ENCODE measurements at regions not wholly inside any gene's neighbourhood (a gene's known extent, or its start where the extent isn't known, plus 50 kb on each side); places are given as distances from the start of the nearest gene placed in this dataset.

GRCh38 chr1:4973341-4973740 lies 318.9 kb downstream of the AJAP1 start:
- H3K36me3 ChIP-seq (ENCODE audit: control insufficient read depth, insufficient read depth, low read length) = no peaks in the 10 kb centered on the region
- H3K4me1 ChIP-seq (ENCODE audit: control insufficient read depth, extremely low read depth, insufficient read depth, low read length) = no peaks in the 10 kb centered on the region
- TF ChIP-seq CTCF (conservative IDR thresholded peaks at IDR 0.05 in 1 of 2, IDR thresholded peaks at IDR 0.05 in 1 of 2; ENCODE audit: low read depth in 1 of 2, low read length in 2 of 2) = no peak
- no peak for TF ChIP-seq EZH2 (IDR thresholded peaks at IDR 0.05; ENCODE audit: low read length, missing control alignments)

GRCh38 chr1:4972761-4973320 lies 318.4 kb downstream of the AJAP1 start:
- no peak for TF ChIP-seq EZH2 (IDR thresholded peaks at IDR 0.05; ENCODE audit: low read length, missing control alignments)
- no peak for TF ChIP-seq CTCF (conservative IDR thresholded peaks at IDR 0.05 in 1 of 2, IDR thresholded peaks at IDR 0.05 in 1 of 2; ENCODE audit: low read depth in 1 of 2, low read length in 2 of 2)

More at GRCh38 chr1:4973341-4973740, 318.9 kb downstream of the AJAP1 start:
- H4K20me1 ChIP-seq (ENCODE audit: control insufficient read depth, extremely low read depth, insufficient read depth, low read length) = no peaks in the 10 kb centered on the region
- H3K4me2 ChIP-seq (ENCODE audit: extremely low read depth, insufficient read depth, low read length) = no peak overlapping the region
- DNase-seq (ENCODE audit: low read depth in 2 of 2) = no peak
- H3K4me3 ChIP-seq (replicated peaks in 1 of 4; ENCODE audit: control extremely low read depth in 1 of 4, insufficient read depth in 1 of 4, low read depth in 3 of 4, low read length in 4 of 4) = no peak overlapping the region
- no peaks in the 10 kb centered on the region for H3K27me3 ChIP-seq (ENCODE audit: control insufficient read depth, insufficient read depth, low read length)
- no peaks in the 10 kb centered on the region for H3K79me2 ChIP-seq (ENCODE audit: control insufficient read depth, insufficient read depth, low read length)
- H3K9ac ChIP-seq (ENCODE audit: insufficient read depth, low read length) = no peak overlapping the region
- H3K9me3 ChIP-seq (ENCODE audit: control insufficient read depth, insufficient read depth, low read depth, low read length) = no peaks in the 10 kb centered on the region
- no peak overlapping the region for H2AFZ ChIP-seq (ENCODE audit: low read length)
- H3K27ac ChIP-seq (ENCODE audit: insufficient read depth, low read length) = no peak overlapping the region

GRCh38 chr1:4971666-4972065 lies 317.3 kb downstream of the AJAP1 start:
- Histone ChIP-seq H3K27ac (ENCODE audit: insufficient read depth, low read length) (no peak overlapping the region), H3K9ac (ENCODE audit: insufficient read depth, low read length) (no peak overlapping the region), H3K4me2 (ENCODE audit: extremely low read depth, insufficient read depth, low read length) (no peak overlapping the region), H3K4me1 (ENCODE audit: control insufficient read depth, extremely low read depth, insufficient read depth, low read length) (no peaks in the 10 kb centered on the region), H4K20me1 (ENCODE audit: control insufficient read depth, extremely low read depth, insufficient read depth, low read length) (no peaks in the 10 kb centered on the region), H3K27me3 (ENCODE audit: control insufficient read depth, insufficient read depth, low read length) (no peaks in the 10 kb centered on the region), H3K79me2 (ENCODE audit: control insufficient read depth, insufficient read depth, low read length) (no peaks in the 10 kb centered on the region), H2AFZ (ENCODE audit: low read length) (no peak overlapping the region), H3K36me3 (ENCODE audit: control insufficient read depth, insufficient read depth, low read length) (no peaks in the 10 kb centered on the region), H3K9me3 (ENCODE audit: control insufficient read depth, insufficient read depth, low read depth, low read length) (no peaks in the 10 kb centered on the region), H3K4me3 (replicated peaks in 1 of 4; ENCODE audit: control extremely low read depth in 1 of 4, insufficient read depth in 1 of 4, low read depth in 3 of 4, low read length in 4 of 4) (no peak overlapping the region)
- TF ChIP-seq EZH2 (IDR thresholded peaks at IDR 0.05; ENCODE audit: low read length, missing control alignments) = no peak
- no peak for TF ChIP-seq CTCF (conservative IDR thresholded peaks at IDR 0.05 in 1 of 2, IDR thresholded peaks at IDR 0.05 in 1 of 2; ENCODE audit: low read depth in 1 of 2, low read length in 2 of 2)
- no peak for DNase-seq (ENCODE audit: low read depth in 2 of 2)

More at GRCh38 chr1:4972761-4973320, 318.4 kb downstream of the AJAP1 start:
- no peaks in the 10 kb centered on the region for H4K20me1 ChIP-seq (ENCODE audit: control insufficient read depth, extremely low read depth, insufficient read depth, low read length)
- no peak for DNase-seq (ENCODE audit: low read depth in 2 of 2)
- no peak overlapping the region for H3K27ac ChIP-seq (ENCODE audit: insufficient read depth, low read length)
- no peaks in the 10 kb centered on the region for H3K27me3 ChIP-seq (ENCODE audit: control insufficient read depth, insufficient read depth, low read length)
- no peaks in the 10 kb centered on the region for H3K79me2 ChIP-seq (ENCODE audit: control insufficient read depth, insufficient read depth, low read length)
- H3K36me3 ChIP-seq (ENCODE audit: control insufficient read depth, insufficient read depth, low read length) = no peaks in the 10 kb centered on the region
- H3K4me2 ChIP-seq (ENCODE audit: extremely low read depth, insufficient read depth, low read length) = no peak overlapping the region
- H3K9ac ChIP-seq (ENCODE audit: insufficient read depth, low read length) = no peak overlapping the region
- no peaks in the 10 kb centered on the region for H3K4me1 ChIP-seq (ENCODE audit: control insufficient read depth, extremely low read depth, insufficient read depth, low read length)
- no peaks in the 10 kb centered on the region for H3K9me3 ChIP-seq (ENCODE audit: control insufficient read depth, insufficient read depth, low read depth, low read length)
- no peak overlapping the region for H2AFZ ChIP-seq (ENCODE audit: low read length)
- H3K4me3 ChIP-seq (replicated peaks in 1 of 4; ENCODE audit: control extremely low read depth in 1 of 4, insufficient read depth in 1 of 4, low read depth in 3 of 4, low read length in 4 of 4) = no peak overlapping the region

Measured in fibroblast of lung (primary cell).